ENCODE measurements at regions not wholly inside any gene's neighbourhood (a gene's known extent, or its start where the extent isn't known, plus 50 kb on each side); places are given as distances from the start of the nearest gene placed in this dataset.

DNA sequence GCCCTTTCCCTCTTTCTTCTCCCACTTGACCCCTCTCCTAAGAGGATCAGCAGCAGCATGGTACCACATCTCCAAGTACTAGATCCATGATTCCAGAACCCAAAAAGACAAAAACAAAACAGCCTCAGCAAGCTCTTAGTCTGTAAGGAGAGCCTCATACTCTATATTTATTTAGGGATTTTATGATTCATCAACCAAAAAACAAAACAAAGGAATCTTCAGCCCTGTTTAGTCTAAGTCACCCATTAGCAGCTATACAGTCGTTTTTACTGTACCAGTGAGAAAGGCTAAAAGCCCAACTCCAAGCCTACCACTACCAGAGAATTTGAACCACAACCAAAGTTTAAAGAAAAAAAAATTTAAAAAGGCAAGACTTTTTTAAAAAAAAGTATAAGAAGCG is 1020.3 kb upstream of the CADM2 start:
- Mint-ChIP-seq H3K27me3 (no peaks in the 10 kb centered on the region), H3K4me3 (no peak overlapping the region), H3K27ac (no peak overlapping the region), H3K9me3 (peaks cover 6% of the 10 kb centered on the region), H3K4me1 (peaks cover 4% of the 10 kb centered on the region), H3K36me3 (no peaks in the 10 kb centered on the region)
- DNase-seq, result no peak
- CTCF ChIA-PET, result no interaction called here

DNA sequence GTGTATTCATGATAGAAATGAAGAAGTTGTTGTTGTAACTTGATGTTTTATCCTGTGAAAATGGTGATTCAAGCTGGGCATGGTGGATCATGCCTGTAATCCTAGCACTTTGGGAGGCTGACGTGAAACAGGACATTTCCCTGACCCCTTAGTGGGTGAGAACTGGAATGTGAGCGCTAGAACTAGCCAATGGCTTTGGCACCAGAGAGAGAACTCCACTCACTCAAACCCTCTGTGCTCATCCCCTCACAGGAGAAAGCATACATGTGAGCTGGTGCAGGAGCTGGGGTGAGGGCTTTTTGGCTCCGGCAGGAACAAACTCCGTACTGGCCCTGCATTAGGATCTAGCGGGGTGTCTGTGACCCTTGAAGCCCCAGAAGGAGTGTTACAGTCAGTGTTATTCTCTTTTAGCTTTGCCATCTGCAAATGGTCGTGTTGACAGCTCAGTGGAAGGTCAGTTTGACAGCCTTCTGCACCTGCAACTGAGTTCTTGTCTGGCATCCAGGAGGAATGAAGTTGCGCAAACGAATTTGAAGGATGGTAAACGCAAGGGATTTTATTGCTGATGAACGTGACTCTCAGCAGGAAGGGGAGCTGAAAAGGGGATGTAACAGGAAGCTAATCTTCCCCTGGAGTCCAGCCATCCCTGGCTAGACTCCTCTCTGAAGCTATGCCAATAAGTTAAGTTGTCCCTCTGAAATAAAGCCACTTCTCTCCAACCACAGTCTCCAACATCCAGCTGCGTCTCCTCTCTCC is 1016.6 kb upstream of the CADM2 start:
- Mint-ChIP-seq H3K4me3 (no peak overlapping the region), H3K27me3 (no peaks in the 10 kb centered on the region), H3K4me1 (no peaks in the 10 kb centered on the region)

DNA sequence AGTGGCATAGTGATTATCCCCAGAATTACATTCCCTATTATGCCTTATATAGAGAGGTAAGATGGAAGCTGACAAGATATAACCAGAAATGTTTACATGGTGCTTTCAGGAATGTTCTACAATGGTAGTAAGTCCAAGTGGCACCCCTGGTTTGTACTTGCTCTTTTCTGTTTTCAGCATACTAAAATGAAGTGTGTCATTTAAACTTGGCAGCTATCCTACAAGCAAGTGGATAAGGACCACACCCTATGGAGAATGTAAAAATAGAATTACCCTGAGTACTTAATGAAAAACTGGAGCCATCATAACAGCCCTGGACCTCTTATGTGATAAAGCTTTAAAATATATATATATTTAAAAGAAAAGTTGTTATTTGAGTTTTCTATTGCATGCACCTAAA is 1012.7 kb upstream of the CADM2 start:
- CTCF ChIA-PET, result interaction anchor here (0.9 kb wide), 1 partner anchor 15 kb away, joined by 3 read pairs; no protein-coding TSS in a partner anchor
- H3K27ac Mint-ChIP-seq, result no peak overlapping the region

More for the DNA sequence above, 1016.6 kb upstream of the CADM2 start:
- no peaks in the 10 kb centered on the region for H3K36me3 Mint-ChIP-seq
- H3K27ac Mint-ChIP-seq, result no peak overlapping the region
- CTCF ChIA-PET, result no interaction called here
- no peak for DNase-seq
- H3K9me3 Mint-ChIP-seq, result peaks cover 3% of the 10 kb centered on the region

DNA sequence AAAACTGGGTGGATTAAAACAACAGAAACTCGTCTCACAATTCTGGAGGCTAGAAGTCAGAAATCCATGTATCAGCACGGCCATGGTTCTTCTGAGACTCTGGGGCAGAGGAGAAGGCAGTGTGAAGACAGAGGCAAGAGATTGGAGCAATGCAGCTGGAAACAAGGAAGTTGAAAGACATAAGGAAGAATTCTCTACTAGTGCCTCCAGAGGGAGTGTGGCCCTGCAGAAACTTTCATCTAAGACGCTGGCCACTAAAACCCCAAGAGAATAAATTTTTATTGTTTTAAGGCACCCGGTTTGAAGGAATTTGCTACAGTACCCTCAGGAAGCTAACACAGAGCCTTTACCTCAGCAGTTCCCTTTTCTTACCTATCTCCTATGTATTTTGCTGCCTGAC is 1012.2 kb upstream of the CADM2 start:
- H3K4me3 Mint-ChIP-seq, result no peak overlapping the region
- no peaks in the 10 kb centered on the region for H3K36me3 Mint-ChIP-seq
- CTCF ChIA-PET, result no interaction called here
- H3K9me3 Mint-ChIP-seq, result peaks cover 3% of the 10 kb centered on the region
- H3K27me3 Mint-ChIP-seq, result no peaks in the 10 kb centered on the region
- no peaks in the 10 kb centered on the region for H3K4me1 Mint-ChIP-seq
- H3K27ac Mint-ChIP-seq, result no peak overlapping the region
- no peak for DNase-seq

More for the DNA sequence above, 1012.7 kb upstream of the CADM2 start:
- no peaks in the 10 kb centered on the region for H3K4me1 Mint-ChIP-seq
- H3K36me3 Mint-ChIP-seq, result no peaks in the 10 kb centered on the region
- H3K9me3 Mint-ChIP-seq, result peaks cover 3% of the 10 kb centered on the region
- DNase-seq, result no peak
- H3K4me3 Mint-ChIP-seq, result no peak overlapping the region
- no peaks in the 10 kb centered on the region for H3K27me3 Mint-ChIP-seq

DNA sequence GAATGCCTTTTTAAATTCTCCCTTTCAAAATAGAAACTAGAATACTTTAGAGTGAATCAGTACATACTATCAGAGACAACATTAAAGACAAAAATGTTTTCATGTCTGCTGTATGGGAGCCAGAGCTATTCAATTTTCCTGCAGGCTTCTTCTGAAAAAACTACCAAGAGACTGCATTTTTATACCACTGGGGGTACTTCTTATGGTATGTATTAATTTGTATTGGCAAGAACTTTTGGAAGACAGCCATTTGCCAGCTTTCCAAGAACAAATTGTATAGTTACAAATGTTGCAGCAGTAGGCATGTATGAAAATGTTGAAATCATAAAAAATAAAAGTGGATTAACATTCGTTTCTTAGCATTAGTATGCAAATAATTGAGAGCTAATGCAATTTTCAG is 1010.0 kb upstream of the CADM2 start:
- Mint-ChIP-seq H3K27me3 (no peaks in the 10 kb centered on the region), H3K27ac (no peak overlapping the region), H3K4me1 (no peaks in the 10 kb centered on the region), H3K4me3 (no peak overlapping the region), H3K36me3 (no peaks in the 10 kb centered on the region), H3K9me3 (peaks cover 3% of the 10 kb centered on the region)
- CTCF ChIA-PET, result no interaction called here
- no peak for DNase-seq

DNA sequence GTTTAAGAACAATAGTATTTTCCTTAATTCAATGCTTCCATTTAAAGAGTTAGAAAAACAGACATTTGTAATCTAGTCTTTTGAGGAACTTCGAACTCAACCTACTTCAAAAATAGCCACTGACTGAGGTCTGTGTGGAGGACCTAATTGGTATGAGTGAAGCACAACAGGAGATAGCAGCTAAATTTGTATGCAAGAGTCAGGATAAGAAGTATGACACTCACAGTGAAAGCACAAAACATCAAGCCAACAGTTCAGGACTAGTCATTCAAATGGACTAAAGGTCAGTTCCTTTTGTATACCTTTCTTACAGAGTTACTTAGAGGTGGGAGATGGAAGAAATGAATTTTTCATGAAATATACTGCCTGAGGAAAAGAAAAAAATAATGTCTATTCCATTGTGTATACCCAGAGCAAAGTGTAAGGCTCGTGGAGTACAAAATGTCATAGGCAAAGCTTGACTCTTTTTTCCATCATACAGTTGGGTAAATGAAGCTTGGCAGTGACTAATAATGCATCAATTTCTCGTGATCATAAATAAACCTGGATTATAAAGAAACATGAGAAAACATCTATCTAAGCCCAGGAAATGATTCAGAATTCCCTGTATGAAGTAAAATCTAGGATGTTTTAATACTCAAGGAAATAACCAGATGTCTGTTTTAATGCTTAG is 1005.2 kb upstream of the CADM2 start:
- no peak overlapping the region for H3K27ac Mint-ChIP-seq
- peaks cover 3% of the 10 kb centered on the region for H3K9me3 Mint-ChIP-seq
- no peaks in the 10 kb centered on the region for H3K4me1 Mint-ChIP-seq
- H3K4me3 Mint-ChIP-seq, result no peak overlapping the region
- H3K36me3 Mint-ChIP-seq, result no peaks in the 10 kb centered on the region
- no peaks in the 10 kb centered on the region for H3K27me3 Mint-ChIP-seq
- no peak for DNase-seq
- CTCF ChIA-PET, result no interaction called here

DNA sequence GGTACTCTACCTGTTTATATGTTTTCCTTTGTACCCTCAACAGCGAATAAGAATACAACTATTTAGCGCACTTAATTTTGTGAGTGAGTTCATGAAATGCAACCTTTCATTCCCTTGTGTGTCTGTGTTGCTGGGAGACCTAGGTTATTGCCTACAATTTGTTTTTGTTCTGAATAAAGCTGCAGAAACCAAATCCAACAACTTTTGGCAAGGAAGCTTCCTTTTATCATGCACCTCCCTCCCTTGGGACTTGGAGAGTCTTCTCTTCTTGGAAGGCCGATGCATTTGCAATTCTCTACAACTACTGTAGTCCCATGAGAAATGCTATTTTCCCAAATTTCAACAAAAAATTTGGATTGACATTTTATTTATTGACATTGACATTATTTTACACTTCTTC is 1002.4 kb upstream of the CADM2 start:
- H3K4me1 Mint-ChIP-seq, result no peaks in the 10 kb centered on the region
- H3K27ac Mint-ChIP-seq, result no peak overlapping the region
- H3K36me3 Mint-ChIP-seq, result no peaks in the 10 kb centered on the region
- CTCF ChIA-PET, result no interaction called here
- H3K27me3 Mint-ChIP-seq, result no peaks in the 10 kb centered on the region
- DNase-seq, result no peak
- H3K4me3 Mint-ChIP-seq, result no peak overlapping the region
- peaks cover 6% of the 10 kb centered on the region for H3K9me3 Mint-ChIP-seq

DNA sequence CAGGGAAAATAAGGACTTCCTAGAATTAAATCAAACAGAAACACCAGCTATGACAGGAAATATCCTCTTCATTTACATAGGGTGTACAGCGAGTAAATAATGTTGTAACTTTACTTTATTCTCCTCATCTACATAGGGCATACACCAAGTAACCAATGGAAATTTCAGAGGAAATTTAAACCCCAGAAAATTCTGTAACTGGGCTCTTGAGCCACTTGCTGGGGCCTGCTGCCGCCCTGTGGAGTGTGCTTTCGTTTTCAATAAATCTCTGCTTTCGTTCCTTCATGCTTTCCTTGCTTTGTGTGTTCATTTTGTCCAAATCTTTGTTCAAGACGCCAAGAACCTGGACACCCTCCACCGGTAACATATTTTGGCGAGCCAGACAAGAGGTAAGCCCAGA is 990.4 kb upstream of the CADM2 start:
- Mint-ChIP-seq H3K36me3 (no peaks in the 10 kb centered on the region), H3K4me3 (no peak overlapping the region), H3K27me3 (no peaks in the 10 kb centered on the region), H3K27ac (no peak overlapping the region), H3K4me1 (no peaks in the 10 kb centered on the region), H3K9me3 (peaks cover 11% of the 10 kb centered on the region)
- CTCF ChIA-PET, result no interaction called here
- no peak for DNase-seq

DNA sequence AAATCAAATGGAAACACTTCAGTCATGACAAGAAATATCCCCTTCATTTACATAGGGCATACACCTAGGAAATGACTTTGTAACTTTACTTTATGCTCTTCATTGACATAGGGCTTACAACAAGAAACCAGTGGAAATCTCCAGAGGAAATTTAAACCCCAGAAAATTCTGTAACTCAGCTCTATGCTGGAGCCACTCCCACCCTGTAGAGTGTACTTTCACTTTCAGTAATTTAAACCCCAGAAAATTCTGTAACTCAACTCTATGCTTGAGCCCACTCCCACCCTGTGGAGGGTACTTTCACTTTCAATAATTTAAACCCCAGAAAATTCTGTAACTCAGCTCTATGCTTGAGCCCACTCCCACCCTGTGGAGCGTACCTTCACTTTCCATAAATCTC is 987.1 kb upstream of the CADM2 start:
- peaks cover 14% of the 10 kb centered on the region for H3K9me3 Mint-ChIP-seq
- DNase-seq, result no peak
- no peak overlapping the region for H3K27ac Mint-ChIP-seq
- H3K4me3 Mint-ChIP-seq, result no peak overlapping the region
- no peaks in the 10 kb centered on the region for H3K27me3 Mint-ChIP-seq
- no peaks in the 10 kb centered on the region for H3K4me1 Mint-ChIP-seq
- CTCF ChIA-PET, result no interaction called here
- H3K36me3 Mint-ChIP-seq, result no peaks in the 10 kb centered on the region

DNA sequence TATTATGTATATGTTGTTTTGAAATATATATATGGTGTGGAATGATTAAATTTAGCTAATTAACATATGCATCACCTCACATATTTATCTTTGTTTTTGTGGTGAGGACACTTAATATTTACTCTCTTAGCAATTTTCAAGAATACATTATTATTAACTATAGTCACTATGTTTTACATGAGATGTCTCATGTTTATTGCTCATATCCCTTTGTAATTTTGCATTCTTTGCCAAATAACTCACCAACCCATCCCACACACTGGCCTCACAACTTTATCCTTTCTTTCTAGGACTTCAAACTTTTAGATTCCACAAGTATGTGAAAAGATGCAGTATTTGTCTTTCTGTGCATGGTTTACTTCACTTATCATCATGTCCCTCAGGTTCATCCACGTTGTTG is 950.2 kb upstream of the CADM2 start:
- CTCF ChIA-PET, result no interaction called here
- DNase-seq, result no peak
- H3K4me3 Mint-ChIP-seq, result no peak overlapping the region
- no peaks in the 10 kb centered on the region for H3K27me3 Mint-ChIP-seq
- H3K27ac Mint-ChIP-seq, result no peak overlapping the region
- no peaks in the 10 kb centered on the region for H3K4me1 Mint-ChIP-seq
- peaks cover 22% of the 10 kb centered on the region for H3K9me3 Mint-ChIP-seq
- no peaks in the 10 kb centered on the region for H3K36me3 Mint-ChIP-seq

DNA sequence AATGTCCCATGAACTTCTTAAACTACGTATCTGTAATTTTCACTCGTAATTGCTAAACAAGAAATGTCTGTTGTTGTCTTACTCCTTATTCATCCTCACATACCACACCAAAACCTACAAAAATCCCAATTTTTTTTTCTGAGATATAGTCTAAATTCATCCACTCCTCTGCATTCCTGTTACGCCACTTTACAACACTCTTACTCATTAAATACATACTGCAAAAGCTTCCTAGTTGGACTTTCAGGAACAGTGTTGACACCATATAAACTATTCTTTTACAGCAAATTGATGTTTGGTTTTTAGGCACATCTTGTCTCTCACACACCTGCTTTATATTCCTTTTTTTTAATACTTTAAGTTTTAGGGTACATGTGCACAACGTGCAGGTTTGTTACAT is 934.9 kb upstream of the CADM2 start:
- Mint-ChIP-seq H3K27me3 (no peaks in the 10 kb centered on the region), H3K36me3 (no peaks in the 10 kb centered on the region), H3K9me3 (peaks cover 5% of the 10 kb centered on the region), H3K4me1 (no peaks in the 10 kb centered on the region), H3K27ac (no peak overlapping the region), H3K4me3 (no peak overlapping the region)
- no peak for DNase-seq
- CTCF ChIA-PET, result no interaction called here

DNA sequence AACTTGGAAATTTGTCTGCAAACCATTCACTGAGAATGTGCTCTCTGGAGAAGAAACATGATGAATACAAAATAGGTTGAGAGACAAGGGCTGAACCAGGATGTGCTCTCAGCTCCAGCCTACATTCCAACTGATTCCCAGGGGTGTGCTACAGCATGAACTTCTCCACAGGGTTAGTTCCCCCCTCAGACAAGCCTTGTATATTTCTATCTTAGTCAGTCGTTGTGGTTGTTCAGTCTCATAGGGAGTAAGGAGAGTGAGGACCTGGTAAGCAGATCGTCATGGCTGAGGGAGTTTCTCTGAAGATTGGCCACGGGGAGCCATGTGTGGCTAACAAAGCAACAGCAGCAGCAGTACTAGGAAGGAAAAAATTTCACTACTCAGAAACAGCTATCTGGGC is 919.7 kb upstream of the CADM2 start:
- no peak overlapping the region for H3K4me3 Mint-ChIP-seq
- H3K9me3 Mint-ChIP-seq, result peaks cover 22% of the 10 kb centered on the region
- no peak for DNase-seq
- H3K4me1 Mint-ChIP-seq, result no peaks in the 10 kb centered on the region
- CTCF ChIA-PET, result no interaction called here
- H3K27me3 Mint-ChIP-seq, result no peaks in the 10 kb centered on the region
- no peak overlapping the region for H3K27ac Mint-ChIP-seq
- H3K36me3 Mint-ChIP-seq, result no peaks in the 10 kb centered on the region

DNA sequence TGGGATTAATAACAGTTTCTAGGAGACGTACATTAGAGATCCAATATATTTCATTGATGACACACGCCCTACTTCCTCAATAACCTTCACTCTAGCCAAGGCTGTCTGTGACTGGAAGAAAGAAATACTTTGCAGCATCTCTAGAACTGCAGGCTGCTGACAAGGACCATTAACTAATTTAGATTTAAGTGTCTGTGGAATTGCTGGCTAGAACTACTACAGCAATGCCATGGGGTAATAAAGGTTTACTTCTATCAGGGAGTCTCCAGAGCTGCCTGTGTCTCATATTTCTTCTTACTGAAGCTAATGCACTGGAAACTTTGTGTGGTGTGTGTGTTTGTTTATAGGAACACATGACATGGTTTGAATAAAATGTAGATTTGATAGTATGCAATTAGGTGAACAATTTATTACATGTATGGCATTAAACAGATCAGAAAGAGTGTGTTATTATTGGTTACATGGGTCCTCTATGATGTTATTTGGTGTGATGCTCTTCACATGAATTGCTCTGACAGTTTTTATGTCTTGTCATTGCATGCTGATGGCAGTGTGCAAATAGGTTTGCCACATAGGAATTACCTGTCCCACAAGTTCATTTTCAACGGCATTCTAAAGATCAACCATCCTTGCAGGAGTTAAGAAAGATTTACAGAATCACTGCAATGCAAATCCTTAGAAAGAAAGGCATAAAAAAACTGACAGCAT is 916.2 kb upstream of the CADM2 start:
- Mint-ChIP-seq H3K27me3 (no peaks in the 10 kb centered on the region), H3K4me1 (no peaks in the 10 kb centered on the region), H3K36me3 (no peaks in the 10 kb centered on the region), H3K9me3 (peaks cover 16% of the 10 kb centered on the region), H3K27ac (no peak overlapping the region), H3K4me3 (no peak overlapping the region)
- no peak for DNase-seq
- CTCF ChIA-PET, result no interaction called here

DNA sequence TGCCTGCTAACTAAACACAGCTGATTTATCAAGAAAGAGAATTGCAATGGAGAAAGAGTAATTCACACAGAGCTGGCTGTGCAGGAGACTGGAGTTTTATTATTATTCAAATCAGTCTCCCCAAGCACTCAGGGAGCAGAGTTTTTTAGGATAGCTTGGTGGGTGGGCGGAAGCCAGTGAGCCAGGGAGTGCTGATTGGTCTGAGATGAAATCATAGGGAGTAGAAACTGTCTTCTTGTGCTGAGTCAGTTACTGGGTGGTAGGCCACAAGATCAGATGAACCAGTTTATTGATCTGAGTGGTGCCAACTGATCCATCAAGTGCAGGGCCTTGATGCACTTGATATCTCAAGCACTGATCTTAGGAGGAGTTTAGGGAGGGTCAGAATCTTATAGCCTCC is 891.9 kb upstream of the CADM2 start:
- Mint-ChIP-seq H3K4me1 (no peaks in the 10 kb centered on the region), H3K36me3 (no peaks in the 10 kb centered on the region), H3K9me3 (peaks cover 1% of the 10 kb centered on the region), H3K4me3 (no peak overlapping the region), H3K27me3 (no peaks in the 10 kb centered on the region), H3K27ac (no peak overlapping the region)
- CTCF ChIA-PET, result interaction anchor here (0.7 kb wide), 1 partner anchor 19 kb away, joined by 3 read pairs; no protein-coding TSS in a partner anchor
- DNase-seq, result no peak

DNA sequence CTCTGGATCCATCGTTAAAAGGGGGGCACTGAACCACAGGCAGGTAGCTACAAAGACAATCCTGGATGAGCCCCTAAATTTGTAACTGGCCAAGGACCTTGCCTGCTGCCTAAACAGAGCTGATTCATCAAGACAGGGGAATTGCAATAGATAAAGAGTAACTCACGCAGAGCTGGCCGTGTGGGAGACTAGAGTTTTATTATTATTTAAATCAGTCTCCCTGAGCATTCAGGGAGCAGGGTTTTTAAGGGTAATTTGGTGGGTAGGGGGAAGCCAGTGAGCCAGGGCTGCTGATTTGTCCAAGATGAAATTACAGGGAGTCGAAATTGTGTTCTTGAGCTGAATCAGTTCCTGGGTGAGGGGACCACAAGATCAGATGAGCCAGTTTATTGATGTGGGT is 885.1 kb upstream of the CADM2 start:
- Mint-ChIP-seq H3K9me3 (peaks cover 16% of the 10 kb centered on the region), H3K27ac (no peak overlapping the region), H3K4me3 (no peak overlapping the region), H3K27me3 (no peaks in the 10 kb centered on the region), H3K36me3 (no peaks in the 10 kb centered on the region), H3K4me1 (no peaks in the 10 kb centered on the region)
- no peak for DNase-seq
- CTCF ChIA-PET, result no interaction called here
